Vagina (tissue), 2 donors: ENCODE measurements at regions not wholly inside any gene's neighbourhood (a gene's known extent, or its start where the extent isn't known, plus 50 kb on each side); places are given as distances from the start of the nearest gene placed in this dataset.
A peak's percentile ranks its signal among the peaks of the same experiment; 100 is the strongest.

Experiments
- DNase-seq, 2 donors: peaks; one replicate each; pipeline ENCODE4 v3.0.0-alpha.2; 2017; ENCODE audit errors: extremely low spot score in 2 of 2
- H3K27ac ChIP-seq: fragments of 200-600 bp; sonication (generic); one replicate; pipeline ENCODE4 v1.5.1; 2019
- H3K27me3 ChIP-seq: fragments of 200-600 bp; sonication (generic); one replicate; pipeline ENCODE4 v1.5.1; 2019
- H3K36me3 ChIP-seq, 2 donors: fragments of 200-600 bp; sonication (generic); one replicate each; pipeline ENCODE4 v1.5.1; 2017 to 2019
- H3K4me1 ChIP-seq: fragments of 200-600 bp; sonication (generic); one replicate; pipeline ENCODE4 v1.5.1; 2019
- H3K4me3 ChIP-seq, 2 donors: fragments of 200-600 bp; sonication (generic); 1 replicate in 1 of 2; 2 replicates in 1 of 2; pipeline ENCODE4 v1.5.1; 2016 to 2019
- H3K9me3 ChIP-seq: fragments of 200-600 bp; sonication (generic); one replicate; pipeline ENCODE4 v1.5.1; 2019
- POLR2A ChIP-seq, 2 donors: fragments of 450-650 bp; IDR thresholded peaks; one replicate each; pipeline ENCODE4 v1.6.1; 2017; ENCODE audit warnings: antibody characterized with exemption in 2 of 2, mild to moderate bottlenecking in 2 of 2, moderate library complexity in 2 of 2
- POLR2AphosphoS5 ChIP-seq, 2 donors: sonication (generic); formaldehyde crosslinking; IDR thresholded peaks; one replicate each; pipeline ENCODE4 v1.9.0; 2017; ENCODE audit warnings: antibody characterized with exemption in 2 of 2, mild to moderate bottlenecking in 2 of 2, low read depth in 1 of 2; ENCODE audit not compliant: insufficient read depth in 1 of 2
- intact Hi-C: fragments of 100-400 bp; cut with DNase I; formaldehyde crosslinking; loops from one replicate; pipeline ENCODE4 v1.15.1; 2023
- TF ChIP-seq, protein P1 (sequence below), 3 experiments: fragments of 450-650 bp in 2 of 3; fragments of 200-600 bp in 1 of 3; sonication (generic) in 1 of 3; IDR thresholded peaks; one replicate each; pipeline ENCODE4 v1.5.1; 2017 to 2019; ENCODE audit warnings: antibody characterized with exemption in 3 of 3, mild to moderate bottlenecking in 2 of 3, moderate library complexity in 2 of 3

DNA sequence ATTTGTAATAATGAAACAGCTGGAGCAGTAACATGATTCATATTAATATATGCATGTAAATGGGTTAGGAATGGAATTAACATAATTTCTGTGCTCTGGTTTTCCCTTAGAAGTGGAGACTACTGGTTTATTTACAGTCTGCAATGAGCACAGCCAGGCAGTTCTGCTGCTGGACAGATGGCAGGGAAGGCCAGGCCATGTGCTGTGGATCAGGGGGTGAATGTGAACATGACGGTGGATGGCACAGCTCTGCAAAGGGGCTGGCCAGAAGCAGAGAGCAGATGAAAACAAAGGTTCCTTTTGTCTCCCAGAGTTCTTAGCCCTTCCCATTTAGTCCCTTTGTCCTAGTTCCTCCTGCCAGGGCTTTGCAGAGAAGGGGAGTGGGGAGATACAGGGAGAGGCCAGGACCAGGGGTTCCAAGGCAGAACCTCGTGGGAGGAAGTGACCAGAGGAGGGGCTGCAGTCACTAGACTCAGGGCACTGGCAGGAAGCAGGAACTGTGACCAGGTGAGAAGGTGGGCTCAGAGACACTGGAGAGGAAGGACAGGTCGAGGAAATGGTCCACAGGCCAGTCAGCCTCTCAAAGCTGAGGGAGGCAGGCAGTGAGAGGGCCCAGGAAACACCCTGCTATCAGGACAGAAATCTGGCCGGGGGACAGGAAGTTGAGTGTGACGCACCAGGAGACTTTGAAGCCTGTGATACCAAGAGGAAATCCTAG, 112.9 kb upstream of the ATP8B1 start:
- TF ChIP-seq POLR2A (IDR thresholded peaks at IDR 0.05) (no peak), POLR2AphosphoS5 (IDR thresholded peaks at IDR 0.05; ENCODE audit: insufficient read depth in 1 of 2, low read depth in 1 of 2) (no peak)
- peak in 1 of 2 donors; percentile 60 for DNase-seq
- Histone ChIP-seq H3K9me3 (no peaks in the 10 kb centered on the region), H3K36me3 (no peaks in the 10 kb centered on the region), H3K27me3 (no peaks in the 10 kb centered on the region), H3K4me1 (no peaks in the 10 kb centered on the region), H3K4me3 (no peak overlapping the region), H3K27ac (no peak overlapping the region)
- intact Hi-C loops = no loop called here

- intact Hi-C loops = no loop called here
- no peaks in the 10 kb centered on the region for H3K9me3 ChIP-seq
- no peak for DNase-seq
- TF ChIP-seq POLR2AphosphoS5 (IDR thresholded peaks at IDR 0.05; ENCODE audit: insufficient read depth in 1 of 2, low read depth in 1 of 2) = no peak
- no peaks in the 10 kb centered on the region for H3K4me1 ChIP-seq
- H3K4me3 ChIP-seq = no peak overlapping the region
- H3K27me3 ChIP-seq = no peaks in the 10 kb centered on the region
- H3K36me3 ChIP-seq = no peaks in the 10 kb centered on the region
- no peak overlapping the region for H3K27ac ChIP-seq
Measured at GRCh38 chr18:57915248-57915647, 112.1 kb upstream of the ATP8B1 start.

DNA sequence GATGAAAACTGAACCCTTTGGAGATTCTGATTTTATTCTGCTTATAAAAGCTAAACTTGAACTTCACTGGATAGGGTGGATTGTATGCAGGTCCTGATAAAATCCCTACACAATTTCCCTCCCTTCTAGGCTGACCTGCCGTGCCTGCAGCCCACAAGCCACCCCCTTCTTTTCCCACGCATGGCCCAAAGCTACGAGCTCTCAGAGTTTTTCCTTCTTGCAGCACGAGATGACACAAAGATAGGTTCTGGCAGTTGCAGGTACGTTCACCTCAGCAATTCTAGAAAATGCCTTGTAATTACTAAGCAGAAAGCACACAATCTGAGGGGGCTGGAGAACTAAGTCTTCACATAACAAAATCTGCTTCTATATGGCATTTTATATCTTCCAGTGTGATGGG, 110.6 kb upstream of the ATP8B1 start:
- Histone ChIP-seq H3K4me1 (no peaks in the 10 kb centered on the region), H3K4me3 (no peak overlapping the region), H3K27me3 (no peaks in the 10 kb centered on the region), H3K36me3 (no peaks in the 10 kb centered on the region), H3K27ac (no peak overlapping the region), H3K9me3 (no peaks in the 10 kb centered on the region)
- peak in 1 of 2 donors; percentile 44 for DNase-seq
- TF ChIP-seq, protein P1, sequence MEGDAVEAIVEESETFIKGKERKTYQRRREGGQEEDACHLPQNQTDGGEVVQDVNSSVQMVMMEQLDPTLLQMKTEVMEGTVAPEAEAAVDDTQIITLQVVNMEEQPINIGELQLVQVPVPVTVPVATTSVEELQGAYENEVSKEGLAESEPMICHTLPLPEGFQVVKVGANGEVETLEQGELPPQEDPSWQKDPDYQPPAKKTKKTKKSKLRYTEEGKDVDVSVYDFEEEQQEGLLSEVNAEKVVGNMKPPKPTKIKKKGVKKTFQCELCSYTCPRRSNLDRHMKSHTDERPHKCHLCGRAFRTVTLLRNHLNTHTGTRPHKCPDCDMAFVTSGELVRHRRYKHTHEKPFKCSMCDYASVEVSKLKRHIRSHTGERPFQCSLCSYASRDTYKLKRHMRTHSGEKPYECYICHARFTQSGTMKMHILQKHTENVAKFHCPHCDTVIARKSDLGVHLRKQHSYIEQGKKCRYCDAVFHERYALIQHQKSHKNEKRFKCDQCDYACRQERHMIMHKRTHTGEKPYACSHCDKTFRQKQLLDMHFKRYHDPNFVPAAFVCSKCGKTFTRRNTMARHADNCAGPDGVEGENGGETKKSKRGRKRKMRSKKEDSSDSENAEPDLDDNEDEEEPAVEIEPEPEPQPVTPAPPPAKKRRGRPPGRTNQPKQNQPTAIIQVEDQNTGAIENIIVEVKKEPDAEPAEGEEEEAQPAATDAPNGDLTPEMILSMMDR (IDR thresholded peaks at IDR 0.05) = no peak
- TF ChIP-seq POLR2AphosphoS5 (IDR thresholded peaks at IDR 0.05; ENCODE audit: insufficient read depth in 1 of 2, low read depth in 1 of 2) = no peak
- no peak for TF ChIP-seq POLR2A (IDR thresholded peaks at IDR 0.05)
- intact Hi-C loops = no loop called here

- TF ChIP-seq POLR2A (IDR thresholded peaks at IDR 0.05) (no peak), POLR2AphosphoS5 (IDR thresholded peaks at IDR 0.05; ENCODE audit: insufficient read depth in 1 of 2, low read depth in 1 of 2) (no peak)
- TF ChIP-seq, protein P1 (IDR thresholded peaks at IDR 0.05) = no peak
- H3K4me1 ChIP-seq = no peaks in the 10 kb centered on the region
- intact Hi-C loops = no loop called here
- no peaks in the 10 kb centered on the region for H3K27me3 ChIP-seq
- H3K4me3 ChIP-seq = no peak overlapping the region
- DNase-seq = peak in 1 of 2 donors; percentile 67
- no peak overlapping the region for H3K27ac ChIP-seq
- no peaks in the 10 kb centered on the region for H3K9me3 ChIP-seq
- no peaks in the 10 kb centered on the region for H3K36me3 ChIP-seq
Measured at GRCh38 chr18:57910817-57911216, 107.7 kb upstream of the ATP8B1 start.

- no peak overlapping the region for H3K27ac ChIP-seq
Measured at GRCh38 chr18:57910134-57910533, 107.0 kb upstream of the ATP8B1 start.

GRCh38 chr18:57909620-57910019, 106.5 kb upstream of the ATP8B1 start:
- intact Hi-C loops = no loop called here
- no peaks in the 10 kb centered on the region for H3K36me3 ChIP-seq
- no peaks in the 10 kb centered on the region for H3K9me3 ChIP-seq
- no peak overlapping the region for H3K27ac ChIP-seq
- no peaks in the 10 kb centered on the region for H3K27me3 ChIP-seq
- H3K4me3 ChIP-seq = no peak overlapping the region
- H3K4me1 ChIP-seq = no peaks in the 10 kb centered on the region
- TF ChIP-seq POLR2AphosphoS5 (IDR thresholded peaks at IDR 0.05; ENCODE audit: insufficient read depth in 1 of 2, low read depth in 1 of 2) (peak in 1 of 2 donors; percentile 22), POLR2A (IDR thresholded peaks at IDR 0.05) (no peak)
- no peak for DNase-seq

More at GRCh38 chr18:57910134-57910533, 107.0 kb upstream of the ATP8B1 start:
- DNase-seq = no peak
- Histone ChIP-seq H3K9me3 (no peaks in the 10 kb centered on the region), H3K4me3 (no peak overlapping the region), H3K27me3 (no peaks in the 10 kb centered on the region), H3K36me3 (no peaks in the 10 kb centered on the region), H3K4me1 (no peaks in the 10 kb centered on the region)
- no peak for TF ChIP-seq POLR2A (IDR thresholded peaks at IDR 0.05)
- intact Hi-C loops = no loop called here

DNA sequence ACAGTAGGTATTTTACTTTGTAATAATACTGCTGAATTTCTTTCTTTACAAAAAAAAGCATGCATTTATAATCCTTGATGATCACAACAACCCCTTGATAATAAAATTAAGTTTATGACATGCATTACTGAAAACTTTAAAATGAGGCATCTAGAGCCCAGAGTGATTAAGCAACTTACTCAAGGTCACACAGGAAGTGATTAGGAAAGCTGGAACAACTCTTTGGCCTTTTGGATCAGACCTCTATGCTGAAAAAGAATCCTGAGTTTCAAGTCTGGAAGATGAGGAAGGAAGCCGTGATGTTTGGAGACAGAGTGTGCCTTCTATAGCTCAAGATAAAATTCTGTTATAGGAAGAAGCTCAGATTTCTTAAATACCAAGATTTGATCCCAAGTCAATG, 105.0 kb upstream of the ATP8B1 start:
- H3K4me3 ChIP-seq = no peak overlapping the region
- no peak overlapping the region for H3K27ac ChIP-seq
- no peaks in the 10 kb centered on the region for H3K9me3 ChIP-seq
- no peaks in the 10 kb centered on the region for H3K4me1 ChIP-seq
- H3K27me3 ChIP-seq = no peaks in the 10 kb centered on the region
- TF ChIP-seq POLR2A (IDR thresholded peaks at IDR 0.05) = no peak
- TF ChIP-seq, protein P1 (IDR thresholded peaks at IDR 0.05) = no peak
- no peak for TF ChIP-seq POLR2AphosphoS5 (IDR thresholded peaks at IDR 0.05; ENCODE audit: insufficient read depth in 1 of 2, low read depth in 1 of 2)
- no peak for DNase-seq
- no peaks in the 10 kb centered on the region for H3K36me3 ChIP-seq
- intact Hi-C loops = no loop called here
